Head of caudate nucleus (tissue), 42 donors: ENCODE measurements at regions not wholly inside any gene's neighbourhood (a gene's known extent, or its start where the extent isn't known, plus 50 kb on each side); places are given as distances from the start of the nearest gene placed in this dataset.

Experiments
- DNase-seq, 42 donors: peaks; one replicate each; pipeline versions ENCODE4 v3.0.0 to v3.0.0-alpha.2; 2020 to 2021; ENCODE audit warnings: mixed read lengths in 7 of 42
- intact Hi-C: fragments of 100-400 bp; cut with DNase I; formaldehyde crosslinking; loops from one replicate; pipeline ENCODE4 v1.15.0; 2022

- intact Hi-C loops, result no loop called here
- no peak for DNase-seq
Observed at GRCh38 chr2:114061566-114062098, 171.7 kb downstream of the ACTR3 start.

GRCh38 chr2:114063346-114063745, 173.5 kb downstream of the ACTR3 start:
- DNase-seq, result no peak
- intact Hi-C loops, result no loop called here

GRCh38 chr2:114065731-114066130, 175.8 kb downstream of the ACTR3 start:
- intact Hi-C loops, result no loop called here

GRCh38 chr2:114066186-114066747, 176.4 kb downstream of the ACTR3 start:
- intact Hi-C loops, result no loop called here

More at GRCh38 chr2:114065731-114066130, 175.8 kb downstream of the ACTR3 start:
- no peak for DNase-seq

GRCh38 chr2:114068438-114068837, 178.5 kb downstream of the ACTR3 start:
- intact Hi-C loops, result no loop called here
- no peak for DNase-seq

More at GRCh38 chr2:114066186-114066747, 176.4 kb downstream of the ACTR3 start:
- no peak for DNase-seq

GRCh38 chr2:114076961-114077360, 187.1 kb downstream of the ACTR3 start:
- no peak for DNase-seq
- intact Hi-C loops, result no loop called here

GRCh38 chr2:114079366-114080004, 189.6 kb downstream of the ACTR3 start:
- DNase-seq, result no peak
- intact Hi-C loops, result no loop called here

- peak in 15 of 42 donors; percentile 6 to 49 (median 22) for DNase-seq
- intact Hi-C loops, result no loop called here
Observed at GRCh38 chr2:114082731-114083433, 193.0 kb downstream of the ACTR3 start.

- no peak for DNase-seq
Observed at GRCh38 chr2:114083717-114084387, 194.0 kb downstream of the ACTR3 start.

GRCh38 chr2:114085238-114085637, 195.3 kb downstream of the ACTR3 start:
- intact Hi-C loops, result no loop called here
- DNase-seq, result no peak

More at GRCh38 chr2:114083717-114084387, 194.0 kb downstream of the ACTR3 start:
- intact Hi-C loops, result no loop called here

GRCh38 chr2:114085992-114086391, 196.1 kb downstream of the ACTR3 start:
- intact Hi-C loops, result no loop called here
- no peak for DNase-seq

- intact Hi-C loops, result no loop called here
Observed at GRCh38 chr2:114089636-114090319, 199.9 kb downstream of the ACTR3 start.

GRCh38 chr2:114091010-114091409, 201.1 kb downstream of the ACTR3 start:
- no peak for DNase-seq
- intact Hi-C loops, result no loop called here

More at GRCh38 chr2:114089636-114090319, 199.9 kb downstream of the ACTR3 start:
- no peak for DNase-seq

GRCh38 chr2:114108249-114108648, 218.4 kb downstream of the ACTR3 start:
- intact Hi-C loops, result no loop called here

GRCh38 chr2:114108824-114109416, 219.0 kb downstream of the ACTR3 start:
- intact Hi-C loops, result no loop called here
- DNase-seq, result no peak

More at GRCh38 chr2:114108249-114108648, 218.4 kb downstream of the ACTR3 start:
- DNase-seq, result no peak

GRCh38 chr2:114111329-114111728, 221.4 kb downstream of the ACTR3 start:
- intact Hi-C loops, result no loop called here
- DNase-seq, result no peak

GRCh38 chr2:114113518-114113917, 223.6 kb downstream of the ACTR3 start:
- DNase-seq, result no peak
- intact Hi-C loops, result no loop called here

- no peak for DNase-seq
- intact Hi-C loops, result no loop called here
Observed at GRCh38 chr2:114118088-114118487, 228.2 kb downstream of the ACTR3 start.

GRCh38 chr2:114119862-114120261, 230.0 kb downstream of the ACTR3 start:
- intact Hi-C loops, result no loop called here
- no peak for DNase-seq
